ENCODE measurements at regions not wholly inside any gene's neighbourhood (a gene's known extent, or its start where the extent isn't known, plus 50 kb on each side); places are given as distances from the start of the nearest gene placed in this dataset.
A peak's percentile ranks its signal among the peaks of the same experiment; 100 is the strongest.

- Histone ChIP-seq H3K4me1 (peaks cover 11% of the 10 kb centered on the region), H3K27me3 (no peaks in the 10 kb centered on the region), H3K9me3 (no peaks in the 10 kb centered on the region), H3K36me3 (replicated peaks in 1 of 2; ENCODE audit: insufficient read depth in 1 of 2, low read depth in 2 of 2) (no peaks in the 10 kb centered on the region), H3K4me3 (no peak overlapping the region), H3K27ac (no peak overlapping the region)
- DNase-seq (no peak), ATAC-seq (no peak)
- WGBS, 2 donors, result 85 to 87% methylated on average over 7 of the region's 7 CpGs
- intact Hi-C loops (cut with DNase I), result no loop called here
- TF ChIP-seq CTCF (IDR thresholded peaks at IDR 0.05) (no peak), POLR2A (IDR thresholded peaks at IDR 0.05) (no peak)
These were observed 251.4 kb downstream of the MSRB3 start for GRCh38 chr12:65529771-65530435.

GRCh38 chr12:65532162-65532561 is 253.7 kb downstream of the MSRB3 start:
- no peak overlapping the region for H3K4me3 ChIP-seq
- intact Hi-C loops (cut with DNase I), result no loop called here
- WGBS, 2 donors, result 75 to 89% methylated on average over 2 of the region's 2 CpGs
- no peak for DNase-seq
- peak overlapping the region; percentile 22 to 79 (median 57) for H3K27ac ChIP-seq
- ATAC-seq, result no peak
- no peaks in the 10 kb centered on the region for H3K36me3 ChIP-seq (replicated peaks in 1 of 2; ENCODE audit: insufficient read depth in 1 of 2, low read depth in 2 of 2)
- H3K4me1 ChIP-seq, result peaks cover 11% of the 10 kb centered on the region
- TF ChIP-seq POLR2A (IDR thresholded peaks at IDR 0.05) (no peak), CTCF (IDR thresholded peaks at IDR 0.05) (no peak)
- no peaks in the 10 kb centered on the region for H3K9me3 ChIP-seq
- H3K27me3 ChIP-seq, result no peaks in the 10 kb centered on the region

- H3K36me3 ChIP-seq (replicated peaks in 1 of 2; ENCODE audit: insufficient read depth in 1 of 2, low read depth in 2 of 2), result no peaks in the 10 kb centered on the region
- H3K27me3 ChIP-seq, result no peaks in the 10 kb centered on the region
- no peaks in the 10 kb centered on the region for H3K9me3 ChIP-seq
- H3K27ac ChIP-seq, result peak overlapping the region; percentile 22 to 79 (median 57)
- intact Hi-C loops (cut with DNase I), result no loop called here
- DNase-seq, result no peak
- WGBS, 2 donors, result 64 to 67% methylated on average over 5 of the region's 5 CpGs
- peaks cover 11% of the 10 kb centered on the region for H3K4me1 ChIP-seq
- TF ChIP-seq POLR2A (IDR thresholded peaks at IDR 0.05) (no peak), CTCF (IDR thresholded peaks at IDR 0.05) (no peak)
- H3K4me3 ChIP-seq, result no peak overlapping the region
- no peak for ATAC-seq
These were observed 254.3 kb downstream of the MSRB3 start for GRCh38 chr12:65532764-65533163.

GRCh38 chr12:65533177-65533883 is 254.8 kb downstream of the MSRB3 start:
- WGBS, 2 donors, result 41 to 50% methylated on average over 10 of the region's 10 CpGs
- no peak for TF ChIP-seq POLR2A (IDR thresholded peaks at IDR 0.05)
- no peak for TF ChIP-seq CTCF (IDR thresholded peaks at IDR 0.05)
- Histone ChIP-seq H3K27me3 (no peaks in the 10 kb centered on the region), H3K9me3 (no peaks in the 10 kb centered on the region), H3K4me1 (peaks cover 11% of the 10 kb centered on the region), H3K27ac (peak overlapping the region; percentile 36 to 79 (median 57)), H3K36me3 (replicated peaks in 1 of 2; ENCODE audit: insufficient read depth in 1 of 2, low read depth in 2 of 2) (no peaks in the 10 kb centered on the region), H3K4me3 (no peak overlapping the region)
- DNase-seq (no peak), ATAC-seq (peak; percentile 77)
- intact Hi-C loops (cut with DNase I), result no loop called here

Measured in body of pancreas (tissue), 4 donors.